ENCODE measurements at regions not wholly inside any gene's neighbourhood (a gene's known extent, or its start where the extent isn't known, plus 50 kb on each side); places are given as distances from the start of the nearest gene placed in this dataset.
A peak's percentile ranks its signal among the peaks of the same experiment; 100 is the strongest.

DNA sequence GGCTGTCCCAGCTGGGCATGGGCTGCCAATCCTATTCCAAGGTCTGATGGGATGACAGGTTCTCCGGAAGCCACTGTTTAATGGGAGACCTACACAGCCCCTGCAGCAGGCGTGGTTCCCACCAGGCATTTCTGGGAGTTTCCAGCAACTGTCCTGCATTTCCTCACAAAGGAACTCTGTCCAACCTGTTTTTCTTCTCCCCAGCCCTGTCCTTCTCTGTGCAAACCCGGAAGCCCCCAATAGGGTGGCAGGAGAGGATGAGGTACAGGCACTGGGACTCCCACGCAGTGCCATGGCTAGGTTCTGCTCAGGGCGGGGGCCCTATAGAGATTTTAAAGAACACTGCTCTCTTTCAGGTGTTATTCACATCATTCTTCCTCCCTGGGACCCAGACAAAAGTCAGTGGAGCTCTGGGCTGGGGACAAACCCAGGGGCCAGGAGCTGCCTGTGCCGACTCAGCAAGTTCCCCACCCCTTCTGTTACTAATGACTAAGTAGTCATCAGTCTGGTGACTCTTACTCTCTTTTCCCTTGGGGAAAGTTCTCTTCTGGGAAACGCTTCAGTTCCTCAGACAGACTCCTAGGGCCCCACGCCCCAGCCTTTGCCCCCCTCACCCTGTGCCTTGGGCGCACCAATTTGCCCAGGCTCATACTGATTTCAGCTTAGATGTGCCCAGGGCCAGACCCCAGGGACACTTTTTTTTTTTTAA is 97.7 kb downstream of the CD47 start:
- no peaks in the 10 kb centered on the region; a peak in 1 of 4 replicates for H3K27me3 ChIP-seq (replicated peaks in 1 of 2; ENCODE audit: control insufficient read depth in 2 of 2, insufficient read depth in 2 of 2, low read length in 1 of 2)
- H4K20me1 ChIP-seq (ENCODE audit: control insufficient read depth, insufficient read depth) = no peaks in the 10 kb centered on the region
- ChIA-PET POLR2A (no interaction called here), CTCF (interaction anchor here (0.6 kb wide), 1 partner anchor 559 kb away, joined by 3 read pairs; no protein-coding TSS in a partner anchor), SMC1A (ENCODE audit: uncharacterized antibody, unreplicated experiment) (interaction anchor here (0.6 to 1.4 kb wide), 2 partner anchors 7 to 353 kb away, joined by 3 to 4 read pairs; no protein-coding TSS in a partner anchor), RAD21 (ENCODE audit: unreplicated experiment) (no interaction called here)
- H3K4me2 ChIP-seq (ENCODE audit: control insufficient read depth, insufficient read depth) = no peak overlapping the region
- no peak overlapping the region for H3K9ac ChIP-seq (ENCODE audit: control insufficient read depth, insufficient read depth, low read length)
- H3K4me1 ChIP-seq (ENCODE audit: control insufficient read depth, insufficient read depth, low read length) = no peaks in the 10 kb centered on the region
- H3K4me3 ChIP-seq = no peak overlapping the region
- H3K79me2 ChIP-seq (ENCODE audit: control insufficient read depth, insufficient read depth, low read length) = no peaks in the 10 kb centered on the region
- FAIRE-seq = no peak
- WGBS (ENCODE audit: insufficient coverage, insufficient replicate concordance, low lambda C conversion rate, missing lambda C conversion rate) = 34% methylated on average over 9 of the region's 9 CpGs
- ATAC-seq = peak; percentile 68
- intact Hi-C loops (cut with micrococcal nuclease; ENCODE audit: unreplicated experiment) = no loop called here
- DNase-seq (ENCODE audit: low read depth, low spot score) = no peak
- TF ChIP-seq MEF2B (IDR thresholded peaks at IDR 0.05; ENCODE audit: partially characterized antibody, poor library complexity, severe bottlenecking) (peak; percentile 68), CHD2 (IDR thresholded peaks at IDR 0.05; ENCODE audit: borderline replicate concordance, low read depth, low read length) (no peak)
- in situ Hi-C loops (cut with MboI) = no loop called here
- H2AFZ ChIP-seq (ENCODE audit: control insufficient read depth, low read depth, low read length) = no peak overlapping the region
- H3K27ac ChIP-seq (ENCODE audit: control insufficient read depth, insufficient read depth) = no peak overlapping the region
- BruUV-seq (replicated peaks) = no TSS peak
- no peaks in the 10 kb centered on the region for H3K9me3 ChIP-seq (replicated peaks; ENCODE audit: control insufficient read depth, insufficient read depth, low read length)
- no peaks in the 10 kb centered on the region for H3K36me3 ChIP-seq (ENCODE audit: control insufficient read depth in 2 of 2, insufficient read depth in 2 of 2, low read length in 1 of 2)

DNA sequence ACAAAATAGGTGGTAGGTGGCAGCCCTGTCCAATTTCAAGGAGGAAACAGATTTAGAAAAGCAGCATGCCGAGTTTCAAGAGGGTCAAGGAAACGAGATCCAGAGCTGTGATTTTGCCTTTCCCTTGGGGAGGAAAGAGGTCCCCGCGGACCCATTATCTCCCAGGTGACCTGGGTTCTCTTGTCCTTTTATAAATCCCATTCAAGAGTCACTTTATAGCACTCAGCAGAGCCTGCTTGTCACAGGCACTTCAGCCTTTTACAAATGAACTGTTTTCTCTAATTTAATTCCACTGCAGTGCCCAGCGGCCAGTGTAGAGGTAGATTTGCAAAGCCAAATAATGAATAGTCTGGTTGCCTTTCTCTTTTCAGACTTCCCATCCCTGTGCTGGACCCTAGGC is 99.9 kb downstream of the CD47 start:
- H4K20me1 ChIP-seq (ENCODE audit: control insufficient read depth, insufficient read depth) = no peaks in the 10 kb centered on the region
- DNase-seq (ENCODE audit: low read depth, low spot score) (no peak), FAIRE-seq (no peak), ATAC-seq (no peak)
- H3K79me2 ChIP-seq (ENCODE audit: control insufficient read depth, insufficient read depth, low read length) = no peaks in the 10 kb centered on the region
- in situ Hi-C loops (cut with MboI) (no loop called here), intact Hi-C loops (cut with micrococcal nuclease; ENCODE audit: unreplicated experiment) (no loop called here)
- H2AFZ ChIP-seq (ENCODE audit: control insufficient read depth, low read depth, low read length) = no peak overlapping the region
- no peaks in the 10 kb centered on the region; a peak in 1 of 4 replicates for H3K27me3 ChIP-seq (replicated peaks in 1 of 2; ENCODE audit: control insufficient read depth in 2 of 2, insufficient read depth in 2 of 2, low read length in 1 of 2)
- ChIA-PET SMC1A (ENCODE audit: uncharacterized antibody, unreplicated experiment) (no interaction called here), POLR2A (no interaction called here), CTCF (no interaction called here), RAD21 (ENCODE audit: unreplicated experiment) (no interaction called here)
- no peaks in the 10 kb centered on the region for H3K36me3 ChIP-seq (ENCODE audit: control insufficient read depth in 2 of 2, insufficient read depth in 2 of 2, low read length in 1 of 2)
- WGBS (ENCODE audit: insufficient coverage, insufficient replicate concordance, low lambda C conversion rate, missing lambda C conversion rate) = 72% methylated on average over 5 of the region's 5 CpGs
- no peaks in the 10 kb centered on the region for H3K9me3 ChIP-seq (replicated peaks; ENCODE audit: control insufficient read depth, insufficient read depth, low read length)
- no TSS peak for BruUV-seq (replicated peaks)
- H3K27ac ChIP-seq (ENCODE audit: control insufficient read depth, insufficient read depth) = no peak overlapping the region
- H3K4me2 ChIP-seq (ENCODE audit: control insufficient read depth, insufficient read depth) = no peak overlapping the region
- no peak overlapping the region for H3K9ac ChIP-seq (ENCODE audit: control insufficient read depth, insufficient read depth, low read length)
- no peaks in the 10 kb centered on the region for H3K4me1 ChIP-seq (ENCODE audit: control insufficient read depth, insufficient read depth, low read length)
- no peak overlapping the region for H3K4me3 ChIP-seq
- TF ChIP-seq GABPA (IDR thresholded peaks at IDR 0.05; ENCODE audit: low read depth) (no peak), SUZ12 (IDR thresholded peaks at IDR 0.05; ENCODE audit: unreplicated experiment) (no peak), EP300 (IDR thresholded peaks at IDR 0.05; ENCODE audit: borderline replicate concordance in 1 of 2, control insufficient read depth in 1 of 2, low read depth in 2 of 2, low read length in 2 of 2) (no peak)

All from GM12878 (cell line).